GM21717 (cell line): ENCODE measurements at regions not wholly inside any gene's neighbourhood (a gene's known extent, or its start where the extent isn't known, plus 50 kb on each side); places are given as distances from the start of the nearest gene placed in this dataset.
"Not testable (repeated sequence)": the region's sequence is repeated elsewhere in the genome, so short reads cannot be mapped to it uniquely, and the experiment has no call there.

Experiments
- ATAC-seq: cut with Tn5 transposase; IDR thresholded peaks from one replicate; pipeline ENCODE4 v1.9.1; 2021; ENCODE audit warnings: mild to moderate bottlenecking, moderate library complexity; ENCODE audit not compliant: unreplicated experiment

DNA sequence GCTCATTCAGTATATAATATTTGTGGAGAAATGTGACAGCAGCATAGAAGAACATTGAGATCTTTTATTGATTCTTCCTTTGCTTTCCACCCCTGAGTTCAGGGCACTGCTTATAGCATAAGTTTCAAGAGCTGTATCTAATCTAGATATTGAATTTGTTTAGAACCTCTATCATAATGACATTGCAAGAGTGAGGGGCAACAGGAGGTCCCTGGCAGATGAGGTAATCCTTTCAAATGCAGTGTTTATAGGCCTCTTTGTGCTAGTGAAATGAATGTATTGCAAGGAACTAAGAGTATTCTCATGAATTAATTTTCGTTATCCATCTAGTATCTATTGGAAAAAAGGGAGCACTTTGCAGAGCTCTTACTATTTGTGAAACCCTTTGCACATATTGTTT lies 167.2 kb upstream of the FERD3L start:
- ATAC-seq: no peak

DNA sequence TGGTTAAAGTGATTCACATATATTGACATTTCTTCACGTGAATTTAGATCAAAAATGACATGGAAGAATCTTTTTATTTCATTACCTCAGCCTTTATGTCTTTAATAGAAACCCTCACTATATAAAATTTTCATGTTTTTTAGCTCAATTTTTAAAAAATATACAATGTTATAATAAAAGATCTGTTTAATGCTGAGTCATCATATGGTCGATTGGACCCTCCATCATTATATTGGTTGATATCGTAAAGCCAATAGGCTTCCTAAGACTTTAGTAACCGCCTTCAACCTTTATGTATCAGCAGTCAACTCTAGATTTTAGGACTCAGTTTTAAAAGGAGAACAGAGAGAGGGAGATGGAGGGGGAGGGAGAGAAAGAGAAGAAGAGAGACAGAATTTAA lies 162.3 kb upstream of the FERD3L start:
- no peak for ATAC-seq

DNA sequence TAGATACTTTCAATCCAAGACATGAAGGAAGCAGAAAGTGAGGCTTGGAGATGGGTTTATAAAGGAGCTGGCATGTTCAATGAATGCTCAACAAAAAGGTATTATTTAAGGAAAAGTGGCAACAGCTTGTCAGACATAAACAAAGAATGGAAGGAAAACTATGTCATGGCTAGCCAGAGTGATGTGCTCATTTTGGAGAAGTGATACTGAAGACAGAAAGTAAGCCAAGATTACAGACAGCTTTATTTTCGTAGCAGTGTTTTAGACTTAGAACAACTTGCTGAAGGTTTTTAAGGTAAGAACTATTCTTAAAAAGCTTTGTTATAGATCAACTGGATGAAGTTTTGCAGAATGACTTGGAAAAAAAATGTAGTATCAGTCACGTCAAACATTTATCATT lies 160.5 kb upstream of the FERD3L start:
- no peak for ATAC-seq

DNA sequence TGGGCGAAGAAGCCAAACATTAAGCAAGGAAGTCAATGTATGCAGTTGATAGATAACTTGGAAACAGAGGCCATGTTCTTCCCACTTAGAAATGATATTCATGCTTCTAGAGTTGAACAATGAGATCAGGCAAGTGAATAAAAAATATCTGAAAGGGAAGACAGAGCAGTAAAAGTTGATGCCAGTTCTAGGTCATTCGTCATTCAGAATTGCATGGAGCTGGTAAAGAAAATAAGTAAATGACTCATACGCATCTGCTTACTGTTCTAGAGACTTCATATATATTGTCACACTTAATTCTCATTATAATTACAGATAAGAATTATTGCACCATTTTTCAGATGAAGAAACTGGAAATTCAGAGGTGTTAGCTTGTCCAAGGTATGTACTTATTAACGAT lies 158.9 kb upstream of the FERD3L start:
- ATAC-seq: no peak

DNA sequence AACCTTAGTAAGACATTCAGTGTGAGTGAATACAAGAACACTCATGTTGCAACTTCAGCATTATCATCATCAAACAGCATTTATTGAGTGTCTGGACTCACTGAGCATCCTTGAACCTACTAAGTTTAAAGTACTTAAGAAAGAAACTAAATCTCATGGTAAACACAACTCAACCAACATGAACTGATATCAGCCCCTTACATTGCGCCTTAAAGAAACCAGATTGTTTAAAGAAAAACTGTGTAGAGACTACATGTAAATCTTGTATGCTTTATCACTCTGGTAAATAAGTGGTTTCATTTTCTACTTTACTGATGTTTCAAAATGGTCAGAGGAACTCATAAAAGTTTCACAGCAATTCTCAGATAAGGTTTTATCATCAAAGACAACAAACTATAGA lies 157.5 kb upstream of the FERD3L start:
- ATAC-seq: no peak

DNA sequence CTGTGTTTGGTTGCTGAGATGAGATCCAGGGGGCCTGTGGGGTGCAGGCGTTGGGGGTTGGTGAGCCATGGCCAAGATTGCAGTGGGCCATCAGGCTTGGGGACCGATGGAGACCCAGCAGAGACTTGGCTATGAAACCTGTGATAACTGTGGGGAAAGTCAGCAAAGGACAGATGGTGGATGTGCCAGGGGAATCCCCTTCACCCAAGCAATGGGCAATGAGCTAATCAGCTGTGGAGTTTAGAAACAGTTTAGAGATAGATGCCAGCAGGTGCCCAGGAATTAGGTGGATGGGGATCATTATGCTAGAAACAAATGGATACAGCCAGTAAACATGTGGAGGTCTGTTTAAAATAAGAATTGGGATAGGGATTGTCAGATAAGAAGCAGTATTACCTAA lies 151.4 kb upstream of the FERD3L start:
- no peak for ATAC-seq

DNA sequence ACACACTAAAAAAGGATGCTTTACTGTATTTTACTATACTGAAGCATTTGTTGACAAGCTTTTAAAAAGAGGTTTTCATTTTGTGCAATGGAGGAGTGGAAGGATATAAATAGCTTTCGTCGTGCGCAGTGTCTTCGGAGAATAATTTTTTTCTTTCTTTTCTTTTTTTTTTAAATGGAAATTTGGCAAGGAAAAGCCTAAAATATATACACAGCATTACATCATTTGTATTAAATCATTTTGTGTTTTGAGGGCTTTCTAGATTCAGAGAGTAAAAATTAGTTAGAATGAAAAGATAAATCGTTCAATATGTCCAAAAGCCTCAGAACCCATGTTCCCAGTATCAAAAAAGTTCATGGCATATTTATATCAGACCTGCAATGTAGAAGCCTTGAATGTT lies 150.2 kb upstream of the FERD3L start:
- no peak for ATAC-seq

DNA sequence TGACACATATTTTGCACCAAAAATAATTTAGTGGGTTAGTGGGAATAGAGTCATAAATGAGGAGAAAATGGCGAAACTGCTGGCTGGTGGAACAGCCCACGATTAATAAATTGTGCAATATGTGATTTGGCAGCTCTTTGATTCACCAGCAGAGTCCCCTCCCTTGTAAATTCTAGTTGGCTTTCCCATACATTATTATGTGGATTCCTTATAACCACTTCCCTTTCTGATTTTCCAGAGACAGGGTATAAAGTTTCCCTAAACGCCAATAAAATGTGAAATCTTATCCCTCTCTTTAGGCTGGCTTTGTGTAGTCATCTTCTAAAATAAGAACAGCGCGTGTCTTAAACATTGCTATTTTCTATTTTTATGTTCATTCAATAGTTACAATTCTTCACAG lies 149.4 kb upstream of the FERD3L start:
- ATAC-seq: no peak

DNA sequence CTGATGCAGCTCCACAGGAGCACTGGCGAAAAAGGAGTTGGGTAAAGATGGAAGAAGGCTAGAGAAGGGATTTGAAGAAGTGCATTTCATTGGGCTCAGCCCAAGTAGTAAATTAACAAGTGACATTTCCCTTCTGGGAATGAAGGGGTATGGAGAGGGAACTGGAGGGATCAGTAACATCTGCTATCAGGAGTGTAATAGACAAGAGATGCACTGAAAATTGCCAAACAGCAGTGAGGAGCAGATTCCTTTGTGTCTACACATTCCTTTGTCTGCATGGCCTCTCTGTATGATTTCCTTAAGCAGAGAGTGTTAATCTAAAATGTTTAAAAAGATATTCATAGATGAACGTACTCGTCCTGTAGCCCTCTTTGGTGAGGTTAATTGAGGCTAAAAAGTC lies 148.2 kb upstream of the FERD3L start:
- no peak for ATAC-seq

DNA sequence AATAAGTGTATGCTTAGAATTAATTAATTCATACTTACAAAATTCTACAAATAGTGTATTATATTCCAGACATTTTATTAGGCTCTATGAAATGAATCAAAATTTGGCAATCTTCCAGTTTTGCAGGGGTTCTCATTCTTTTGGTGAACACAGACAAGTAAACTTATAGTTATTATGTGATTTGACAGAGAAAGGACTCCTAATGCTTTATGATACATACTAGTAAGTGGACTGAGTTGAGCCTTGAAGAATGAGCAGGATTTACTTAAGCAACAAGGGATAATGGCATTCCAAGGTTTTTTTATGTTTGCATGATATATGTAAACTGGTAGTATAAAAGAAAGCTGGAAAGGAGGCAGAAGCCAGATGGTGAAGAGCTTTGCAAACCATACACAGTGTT lies 145.7 kb upstream of the FERD3L start:
- no peak for ATAC-seq

DNA sequence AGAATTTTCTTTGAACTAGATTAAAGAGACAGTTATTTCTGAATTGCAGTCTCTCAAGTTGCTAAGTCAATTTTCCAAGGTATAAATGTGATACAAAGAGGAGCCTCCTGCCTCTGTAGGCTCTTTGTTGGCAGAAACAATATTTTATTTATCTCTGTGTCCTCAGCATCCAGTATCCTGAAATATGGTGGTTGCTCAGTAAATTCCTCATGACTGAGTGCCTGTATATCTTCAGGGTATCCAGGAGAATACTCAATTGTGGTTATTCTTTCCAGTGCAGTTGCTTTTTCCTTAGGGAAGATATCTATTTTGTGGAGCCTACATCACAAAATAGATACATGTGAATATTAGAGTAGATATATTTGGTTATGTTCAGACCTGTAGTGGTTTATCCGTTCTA lies 144.8 kb upstream of the FERD3L start:
- no peak for ATAC-seq

DNA sequence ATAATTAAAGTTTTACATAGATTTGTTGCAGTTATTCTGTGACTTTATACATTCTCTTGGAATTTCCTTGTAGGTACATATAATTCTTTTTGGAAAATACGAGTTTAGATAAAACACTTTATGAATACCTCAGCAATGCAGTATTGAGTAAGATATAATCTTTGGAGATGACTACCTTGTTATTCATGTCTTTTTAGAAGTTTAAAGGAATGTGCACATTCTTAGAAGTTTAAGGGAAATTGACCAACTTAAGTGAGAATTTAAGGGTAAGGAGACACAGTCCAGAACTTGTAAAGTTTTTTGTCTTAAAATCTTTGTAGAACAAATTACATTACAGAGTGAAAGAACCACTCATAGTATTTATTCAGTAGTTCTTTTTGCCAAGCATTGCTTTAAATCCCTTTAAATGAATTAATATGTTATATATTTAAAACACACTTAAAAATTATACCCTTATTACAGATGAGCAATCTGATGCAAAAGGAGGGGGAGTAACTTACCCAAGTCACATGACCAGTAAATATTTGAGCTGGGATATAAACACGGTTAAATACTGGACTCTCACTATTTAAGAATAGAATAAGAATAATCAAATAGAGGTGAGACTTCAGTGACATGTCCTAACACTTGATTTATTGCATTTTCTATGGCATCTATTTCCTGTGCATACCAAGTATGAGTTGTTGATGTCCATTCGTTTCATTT lies 139.5 kb upstream of the FERD3L start:
- ATAC-seq: no peak

DNA sequence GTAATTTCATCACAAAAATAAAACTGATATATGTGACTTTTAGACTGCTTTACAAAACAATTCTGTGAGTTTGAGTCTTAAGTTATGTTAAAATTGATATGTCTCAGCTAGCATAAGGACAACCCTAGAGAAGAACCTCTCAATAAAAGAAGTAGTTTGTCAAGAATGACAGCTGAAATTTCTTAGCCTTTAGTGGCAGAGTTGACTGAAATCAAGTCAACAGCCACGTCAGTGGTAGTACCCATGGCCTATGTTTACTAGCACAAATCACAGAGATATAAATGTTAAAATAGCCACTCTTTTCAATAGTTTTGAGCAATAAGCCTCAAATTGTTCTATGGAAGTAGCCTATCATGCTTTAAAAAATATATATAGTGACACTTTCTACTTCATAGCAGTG lies 138.9 kb upstream of the FERD3L start:
- no peak for ATAC-seq

DNA sequence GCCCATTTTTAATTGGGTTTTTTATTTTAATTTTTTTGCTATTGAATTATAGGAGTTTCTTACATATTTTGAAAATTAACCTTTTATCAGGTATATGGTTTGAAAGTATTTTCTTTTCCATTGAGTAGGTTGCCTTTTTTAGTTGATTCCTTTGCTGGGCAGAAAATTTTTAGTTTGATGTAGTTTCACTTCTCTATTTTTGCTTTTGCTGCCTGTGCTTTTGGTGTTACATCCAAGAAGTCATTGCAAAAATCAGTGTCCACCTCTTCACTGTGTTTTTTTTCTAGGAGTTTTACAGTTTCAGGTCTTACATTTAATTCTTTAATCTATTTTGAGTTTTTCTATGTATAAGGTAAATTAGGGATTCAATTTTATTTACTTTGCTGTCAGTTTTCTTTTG lies 129.8 kb upstream of the FERD3L start:
- ATAC-seq: no peak

DNA sequence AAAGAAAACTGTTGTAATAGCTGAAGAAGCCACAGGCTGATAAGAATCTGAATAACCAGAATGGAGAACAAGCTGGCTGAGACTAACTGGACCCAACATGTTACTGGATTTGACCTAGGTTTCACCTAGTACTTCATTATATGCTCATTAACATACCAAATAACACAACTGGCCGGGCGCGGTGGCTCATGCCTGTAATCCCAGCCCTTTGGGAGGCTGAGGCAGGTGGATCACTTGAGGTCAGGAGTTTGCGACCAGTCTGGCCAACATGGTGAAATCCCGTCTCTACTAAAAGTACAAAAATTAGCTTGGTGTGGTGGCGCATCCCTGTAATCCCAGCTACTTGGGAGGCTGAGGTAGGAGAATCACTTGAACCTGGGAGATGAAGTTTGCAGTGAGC lies 127.1 kb upstream of the FERD3L start:
- not testable (repeated sequence) for ATAC-seq

DNA sequence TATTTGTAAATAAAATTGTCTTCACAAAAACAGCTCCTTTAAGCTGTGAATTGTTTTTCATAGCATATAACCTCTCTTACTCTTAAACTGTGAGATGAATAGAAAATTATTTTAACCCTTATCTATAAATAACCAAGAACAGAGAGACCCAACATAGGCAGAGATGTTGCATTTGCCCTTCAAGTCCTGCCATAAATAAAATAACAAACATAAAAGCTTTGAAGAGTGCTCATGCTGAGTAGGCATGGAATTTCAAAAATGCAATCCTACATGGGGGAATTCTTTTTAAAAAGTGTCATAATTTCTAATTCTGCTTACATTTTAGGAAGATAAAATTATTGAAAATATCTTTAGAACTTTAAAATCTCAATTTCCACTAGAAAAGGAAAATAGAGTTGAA lies 124.1 kb upstream of the FERD3L start:
- no peak for ATAC-seq

DNA sequence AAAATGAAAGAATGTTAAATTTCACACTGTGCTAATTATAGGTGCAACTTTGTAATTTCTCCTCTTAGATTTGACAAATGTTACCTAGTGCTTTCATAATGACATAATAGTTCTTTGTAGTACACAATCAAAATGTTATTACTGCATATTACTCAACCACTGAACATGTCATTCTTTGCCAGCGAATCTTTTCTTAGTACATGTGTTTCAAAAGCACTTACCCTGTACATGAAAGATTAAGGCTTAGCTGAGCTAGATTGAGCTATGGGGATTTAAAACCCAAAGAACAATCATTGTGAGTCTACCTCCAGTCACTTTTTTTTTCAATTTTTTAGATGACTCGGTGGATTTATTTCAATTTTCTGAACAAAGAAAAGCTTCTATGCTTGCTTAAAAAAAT lies 123.5 kb upstream of the FERD3L start:
- no peak for ATAC-seq

DNA sequence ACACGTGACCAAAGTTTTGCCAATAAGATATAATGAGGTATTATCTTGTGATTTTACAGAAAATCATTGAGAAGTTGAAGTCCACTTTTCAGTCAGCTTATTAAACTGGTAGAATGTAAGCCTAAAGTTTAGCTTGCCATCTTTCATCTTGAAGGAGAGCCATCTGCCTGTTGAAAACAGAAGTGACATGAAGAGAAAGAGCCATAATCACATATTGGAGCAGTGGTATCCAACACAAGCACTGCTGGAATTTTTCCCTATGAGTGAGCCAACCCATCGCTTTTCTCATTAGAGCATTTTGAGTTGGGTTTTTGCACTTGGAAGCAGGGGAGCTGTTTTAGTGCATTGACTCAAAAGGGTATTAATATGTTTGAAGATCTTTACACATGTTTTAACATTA lies 117.6 kb upstream of the FERD3L start:
- ATAC-seq: no peak

DNA sequence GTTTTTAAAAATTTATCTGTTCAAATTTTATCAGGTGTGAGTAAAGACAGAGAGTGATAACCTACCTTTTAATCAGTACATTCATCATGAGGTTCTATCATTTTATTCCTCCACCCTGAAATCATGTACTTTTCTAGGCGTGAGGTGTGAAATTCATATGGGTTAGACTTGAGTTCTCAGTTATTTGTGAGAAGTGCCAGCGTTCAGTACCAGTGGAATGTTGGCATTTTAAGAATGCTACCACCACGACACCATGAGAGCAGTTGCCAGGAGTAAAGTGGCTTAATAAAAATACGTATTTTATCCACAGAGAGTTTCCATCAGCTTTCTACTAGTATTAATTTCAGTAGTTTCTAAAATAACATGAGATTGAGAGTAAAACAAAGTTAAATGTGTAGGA lies 104.1 kb upstream of the FERD3L start:
- ATAC-seq: no peak

DNA sequence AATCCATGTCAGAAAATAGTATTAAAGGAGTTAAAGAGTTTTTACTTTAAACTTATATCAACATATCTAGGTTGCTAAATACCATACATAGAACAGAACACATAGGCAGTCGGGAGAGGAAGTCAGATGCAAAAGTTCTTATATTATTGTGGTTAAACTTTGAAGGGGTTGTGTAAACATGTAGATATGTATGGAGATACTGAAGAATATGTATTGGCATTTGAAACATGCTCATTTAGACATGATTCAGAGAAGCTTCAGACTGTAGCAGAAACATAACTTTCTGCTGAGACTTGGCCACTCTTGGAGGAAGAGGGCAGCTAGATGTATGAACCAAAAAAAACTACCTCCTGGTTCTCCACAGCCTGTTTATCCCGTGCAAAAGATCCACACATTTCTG lies 103.5 kb upstream of the FERD3L start:
- ATAC-seq: no peak

DNA sequence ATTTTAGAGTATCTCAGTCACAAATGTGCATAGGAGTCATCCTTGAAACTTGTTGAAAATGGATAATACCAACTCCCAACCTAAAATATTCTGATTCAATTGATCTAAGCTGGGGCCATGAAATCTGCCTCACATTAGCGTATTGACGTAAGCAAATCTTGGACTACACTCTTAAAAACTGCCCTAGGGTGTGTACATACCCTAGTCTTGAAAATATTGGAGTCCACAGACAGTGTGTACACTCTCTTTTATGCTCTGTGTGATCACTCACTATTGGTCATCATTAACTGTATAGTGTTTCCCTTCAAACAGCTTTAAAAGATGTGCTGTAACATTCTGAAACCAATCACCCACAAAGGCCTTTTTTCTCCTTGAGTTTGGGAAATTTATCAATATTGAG lies 102.9 kb upstream of the FERD3L start:
- no peak for ATAC-seq

DNA sequence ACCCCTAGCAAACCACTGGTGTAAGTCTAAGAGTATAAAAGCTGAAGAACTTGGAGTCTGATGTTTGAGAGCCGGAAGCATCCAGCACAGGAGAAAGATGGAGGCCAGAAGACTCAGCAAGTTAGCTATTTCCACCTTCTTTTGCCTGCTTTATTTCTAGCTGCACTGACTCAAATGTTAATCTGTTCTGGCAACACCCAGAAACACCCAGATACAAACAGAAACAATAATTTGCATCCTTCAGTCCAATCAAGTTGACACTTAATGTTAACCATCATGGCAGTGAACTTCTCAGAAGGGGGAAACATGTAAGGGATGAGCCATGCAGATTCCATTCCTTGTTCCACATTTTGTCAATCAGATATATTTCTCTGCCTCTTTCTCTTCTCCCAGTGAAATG lies 101.8 kb upstream of the FERD3L start:
- ATAC-seq: no peak

DNA sequence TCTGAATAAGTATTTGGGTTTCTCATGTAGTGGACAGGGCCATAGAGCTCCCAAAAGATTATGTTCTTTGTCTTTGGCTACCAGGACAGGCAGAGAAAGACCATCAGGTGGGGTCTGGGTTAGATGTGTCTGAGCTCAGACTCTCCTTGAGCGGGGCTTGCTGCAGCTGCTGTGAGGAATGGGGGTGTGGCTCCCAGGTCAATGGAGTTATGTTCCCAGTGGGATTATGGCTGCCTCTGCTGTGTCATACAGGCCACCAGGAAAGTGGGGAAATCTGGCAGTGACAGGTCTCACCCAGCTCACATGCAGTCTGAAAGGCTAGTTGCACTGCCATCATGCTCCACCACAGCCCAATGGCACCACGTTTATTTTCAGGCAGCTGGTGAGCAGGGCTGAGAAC lies 97.0 kb upstream of the FERD3L start:
- no peak for ATAC-seq

DNA sequence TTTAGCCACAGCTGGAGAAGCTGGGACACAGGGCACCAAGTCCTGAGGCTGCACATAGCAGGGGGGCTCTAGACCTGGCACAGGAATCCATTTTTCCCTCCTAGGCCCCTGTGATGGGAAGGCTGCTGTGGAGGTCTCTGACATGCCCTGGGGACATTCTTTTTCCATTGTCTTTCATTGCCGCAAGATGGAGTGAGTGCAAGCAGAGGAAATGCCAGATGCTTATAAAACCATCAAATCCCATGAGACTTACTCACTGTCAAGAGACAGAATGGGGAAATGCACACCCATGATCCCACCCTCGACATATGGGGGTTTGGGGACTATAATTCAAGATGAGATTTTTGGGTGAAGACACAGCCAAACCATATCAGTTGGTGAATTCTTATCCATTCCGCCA lies 94.7 kb upstream of the FERD3L start:
- no peak for ATAC-seq
